Fibroblast of the aortic adventitia (primary cell): ENCODE measurements at regions not wholly inside any gene's neighbourhood (a gene's known extent, or its start where the extent isn't known, plus 50 kb on each side); places are given as distances from the start of the nearest gene placed in this dataset.

Experiments
- DNase-seq: peaks from one replicate; pipeline ENCODE4 v3.0.0-alpha.2; 2010; ENCODE audit warnings: low read depth
- H3K4me3 ChIP-seq: 2 replicates; pipeline ENCODE4 v1.5.1; 2011; ENCODE audit warnings: low read depth, mild to moderate bottlenecking, control low read depth, low read length, moderate library complexity
- TF ChIP-seq, protein P1 (sequence below): IDR thresholded peaks from 2 replicates; pipeline ENCODE4 v1.5.1; 2011; ENCODE audit warnings: mild to moderate bottlenecking, low read length, control low read depth, inconsistent platforms; ENCODE audit not compliant: insufficient read depth

GRCh38 chr2:18998491-18998890 lies 359.9 kb downstream of the OSR1 start:
- TF ChIP-seq, protein P1, sequence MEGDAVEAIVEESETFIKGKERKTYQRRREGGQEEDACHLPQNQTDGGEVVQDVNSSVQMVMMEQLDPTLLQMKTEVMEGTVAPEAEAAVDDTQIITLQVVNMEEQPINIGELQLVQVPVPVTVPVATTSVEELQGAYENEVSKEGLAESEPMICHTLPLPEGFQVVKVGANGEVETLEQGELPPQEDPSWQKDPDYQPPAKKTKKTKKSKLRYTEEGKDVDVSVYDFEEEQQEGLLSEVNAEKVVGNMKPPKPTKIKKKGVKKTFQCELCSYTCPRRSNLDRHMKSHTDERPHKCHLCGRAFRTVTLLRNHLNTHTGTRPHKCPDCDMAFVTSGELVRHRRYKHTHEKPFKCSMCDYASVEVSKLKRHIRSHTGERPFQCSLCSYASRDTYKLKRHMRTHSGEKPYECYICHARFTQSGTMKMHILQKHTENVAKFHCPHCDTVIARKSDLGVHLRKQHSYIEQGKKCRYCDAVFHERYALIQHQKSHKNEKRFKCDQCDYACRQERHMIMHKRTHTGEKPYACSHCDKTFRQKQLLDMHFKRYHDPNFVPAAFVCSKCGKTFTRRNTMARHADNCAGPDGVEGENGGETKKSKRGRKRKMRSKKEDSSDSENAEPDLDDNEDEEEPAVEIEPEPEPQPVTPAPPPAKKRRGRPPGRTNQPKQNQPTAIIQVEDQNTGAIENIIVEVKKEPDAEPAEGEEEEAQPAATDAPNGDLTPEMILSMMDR: no peak
- DNase-seq: no peak
- no peak overlapping the region for H3K4me3 ChIP-seq

GRCh38 chr2:18993756-18994338 lies 364.6 kb downstream of the OSR1 start:
- TF ChIP-seq, protein P1: no peak
- H3K4me3 ChIP-seq: no peak overlapping the region
- peak; percentile 21 for DNase-seq

DNA sequence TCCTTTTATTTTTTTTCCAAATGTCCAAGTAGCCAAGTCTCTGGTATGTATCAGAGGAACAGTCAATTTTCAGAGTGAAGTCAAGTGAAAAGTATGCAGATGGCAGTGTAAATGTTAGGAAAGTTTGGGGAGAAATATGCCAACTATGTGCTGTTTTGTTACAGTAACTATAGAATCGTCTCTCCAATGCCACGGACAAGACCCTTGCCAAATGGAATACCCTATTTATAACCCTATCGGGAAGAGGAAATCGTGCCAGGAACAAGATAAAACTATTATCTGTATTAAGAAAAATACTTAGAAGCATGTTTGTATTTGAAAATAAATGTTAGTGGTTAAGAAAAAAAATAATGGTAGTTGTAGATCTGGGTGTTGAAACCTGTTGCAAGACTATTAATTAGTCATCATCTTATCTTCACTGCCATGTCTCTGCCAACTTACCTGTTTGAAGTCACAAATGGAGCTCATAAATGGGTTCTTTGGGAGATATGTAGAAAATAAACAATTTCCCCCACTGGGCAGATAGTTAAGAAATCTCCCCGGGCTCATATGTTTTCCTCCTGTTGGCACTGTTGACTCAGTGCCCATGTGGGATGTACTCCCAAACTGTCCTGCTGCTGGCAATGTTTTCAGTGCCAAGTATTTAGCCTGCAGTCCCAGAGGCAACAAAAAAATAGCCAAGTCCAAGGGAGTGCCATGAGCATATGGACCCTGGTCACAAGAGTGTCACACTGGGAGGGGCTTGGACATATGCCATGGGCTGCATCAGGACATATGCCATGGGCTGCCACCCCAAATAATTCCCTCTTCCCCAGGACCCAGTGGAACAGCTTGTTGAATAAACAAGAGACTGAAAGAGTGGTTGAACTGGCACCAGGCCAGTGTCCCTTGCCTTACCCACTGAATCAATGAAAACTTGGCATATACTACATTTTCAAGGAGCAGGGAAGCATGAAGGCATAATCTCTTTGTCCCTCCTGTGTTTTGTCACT lies 366.9 kb downstream of the OSR1 start:
- no peak overlapping the region for H3K4me3 ChIP-seq
- DNase-seq: peak; percentile 98
- TF ChIP-seq, protein P1: no peak

DNA sequence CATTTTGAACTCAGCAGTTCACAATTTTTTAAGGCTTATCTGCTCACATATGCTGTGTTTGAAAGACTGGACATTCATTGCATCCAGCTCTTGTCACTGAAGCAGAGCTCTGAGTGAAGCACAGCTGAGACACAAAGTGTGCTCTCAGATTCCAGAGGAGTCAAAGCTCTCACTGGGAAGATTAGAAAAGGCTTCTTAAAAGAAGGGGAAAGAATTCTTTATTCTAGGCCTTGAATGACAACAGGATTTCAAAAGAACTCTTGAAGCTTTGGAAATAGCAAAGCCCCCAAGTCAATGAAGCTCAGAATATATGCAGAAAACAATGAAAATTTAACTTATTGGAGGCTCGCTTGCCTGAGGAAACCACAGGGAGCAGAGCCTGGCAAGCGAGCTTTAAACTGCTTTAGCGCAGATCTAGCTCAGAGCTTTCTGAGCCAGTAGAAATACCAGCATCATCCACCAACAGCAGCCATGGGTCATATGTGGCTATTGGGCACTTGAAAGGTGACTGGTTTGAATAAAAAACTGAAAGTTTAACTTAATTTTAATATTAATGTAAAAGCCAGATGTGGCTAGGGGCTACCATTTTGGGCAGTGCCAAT lies 369.7 kb downstream of the OSR1 start:
- DNase-seq: peak; percentile 47
- no peak overlapping the region for H3K4me3 ChIP-seq
- TF ChIP-seq, protein P1: no peak

DNA sequence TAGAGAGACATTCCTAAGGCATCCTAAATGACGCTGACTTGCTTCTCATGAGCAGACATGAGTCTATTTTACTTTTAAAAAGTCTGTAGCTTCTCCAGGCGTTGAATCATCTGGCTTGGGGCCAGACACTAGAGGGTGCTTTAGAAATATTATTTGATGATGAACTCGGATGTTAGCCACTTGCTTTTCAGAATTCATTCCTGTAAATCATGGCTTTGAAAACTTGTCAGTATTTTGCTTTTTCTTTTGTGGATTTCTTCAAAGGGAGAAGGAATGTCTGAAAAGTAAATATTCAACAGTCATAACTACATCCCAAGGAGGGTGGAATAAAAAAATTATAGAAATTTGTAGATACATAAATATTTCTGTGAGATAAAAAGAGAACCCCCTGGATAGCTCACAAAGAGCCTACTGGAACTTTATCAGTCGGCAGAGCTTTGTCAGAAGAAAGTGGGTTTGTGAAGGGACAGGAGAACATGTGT lies 370.8 kb downstream of the OSR1 start:
- H3K4me3 ChIP-seq: no peak overlapping the region

DNA sequence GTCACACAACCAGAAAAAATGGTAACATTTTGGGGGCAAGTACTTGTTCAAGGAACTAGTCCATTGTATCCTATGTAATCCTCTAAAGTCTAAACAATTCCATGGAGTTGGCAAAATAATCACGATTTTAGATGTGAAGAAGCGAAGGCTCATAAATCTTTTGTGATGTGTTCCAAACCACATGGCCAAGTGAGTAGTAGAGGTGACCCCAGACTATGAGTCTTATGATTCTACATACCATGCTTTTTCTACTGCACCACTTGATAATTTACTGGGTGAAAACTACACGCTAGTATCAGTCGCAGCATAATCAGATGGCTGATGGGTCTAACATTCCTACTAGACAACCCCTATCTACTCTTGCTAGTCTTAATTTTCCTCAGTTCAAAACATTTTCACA lies 371.4 kb downstream of the OSR1 start:
- TF ChIP-seq, protein P1: no peak
- no peak overlapping the region for H3K4me3 ChIP-seq
- peak; percentile 19 for DNase-seq

More for the DNA sequence above, 370.8 kb downstream of the OSR1 start:
- TF ChIP-seq, protein P1: peak; percentile 29
- DNase-seq: peak; percentile 97
